Mesothelial cell of epicardium (in vitro differentiated cells): ENCODE measurements at regions not wholly inside any gene's neighbourhood (a gene's known extent, or its start where the extent isn't known, plus 50 kb on each side); places are given as distances from the start of the nearest gene placed in this dataset.

Source experiments
- DNase-seq, 2 experiments: peaks; one replicate each; pipeline ENCODE4 v3.0.0; 2021; ENCODE audit warnings: low spot score in 2 of 2; ENCODE audit not compliant: unreplicated experiment in 2 of 2
- H3K27ac Mint-ChIP-seq: 2 replicates; pipeline ENCODE4 v1.8.0; 2021; ENCODE audit warnings: mixed read lengths
- H3K27me3 Mint-ChIP-seq: 2 replicates; pipeline ENCODE4 v1.8.0; 2021; ENCODE audit warnings: low read depth, mixed read lengths
- H3K36me3 Mint-ChIP-seq: 2 replicates; pipeline ENCODE4 v1.8.0; 2021; ENCODE audit warnings: mixed read lengths
- H3K4me1 Mint-ChIP-seq: 2 replicates; pipeline ENCODE4 v1.8.0; 2021; ENCODE audit warnings: mixed read lengths
- H3K4me3 Mint-ChIP-seq: 2 replicates; pipeline ENCODE4 v1.8.0; 2021; ENCODE audit warnings: mild to moderate bottlenecking, moderate library complexity, mixed read lengths
- H3K9me3 Mint-ChIP-seq: 2 replicates; pipeline ENCODE4 v1.8.0; 2021; ENCODE audit warnings: mixed read lengths
- TF ChIP-seq, protein P1 (sequence below): fragments of 200-600 bp; sonication (generic); IDR thresholded peaks from one replicate; pipeline ENCODE4 v1.5.0; 2021; ENCODE audit warnings: antibody characterized with exemption; ENCODE audit not compliant: unreplicated experiment

DNA sequence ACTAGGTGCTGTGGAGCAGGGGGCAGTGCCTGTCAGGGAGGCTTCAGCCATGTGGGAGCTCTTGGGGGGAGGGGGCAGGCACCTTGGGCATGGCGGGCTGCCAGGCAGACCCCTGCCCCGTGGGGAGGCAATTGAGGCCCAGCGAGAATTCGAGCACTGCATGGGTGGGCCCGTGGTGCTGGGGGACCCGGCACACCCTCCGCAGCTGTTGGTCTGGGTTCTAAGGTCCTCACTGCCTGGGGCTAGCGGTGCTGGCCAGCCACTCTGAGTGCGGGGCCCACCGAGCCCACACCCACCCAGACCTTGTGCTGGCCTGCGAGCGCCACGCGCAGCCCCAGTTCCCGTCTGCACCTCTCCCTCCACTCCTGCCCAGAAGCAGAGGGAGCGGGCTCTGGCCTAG, 835.5 kb upstream of the CNTN5 start:
- no peak for DNase-seq
- Mint-ChIP-seq H3K27ac (no peak overlapping the region), H3K4me1 (peaks cover 15% of the 10 kb centered on the region), H3K4me3 (no peak overlapping the region), H3K27me3 (no peaks in the 10 kb centered on the region), H3K9me3 (peaks cover 9% of the 10 kb centered on the region), H3K36me3 (peaks cover 5% of the 10 kb centered on the region)
- TF ChIP-seq, protein P1, sequence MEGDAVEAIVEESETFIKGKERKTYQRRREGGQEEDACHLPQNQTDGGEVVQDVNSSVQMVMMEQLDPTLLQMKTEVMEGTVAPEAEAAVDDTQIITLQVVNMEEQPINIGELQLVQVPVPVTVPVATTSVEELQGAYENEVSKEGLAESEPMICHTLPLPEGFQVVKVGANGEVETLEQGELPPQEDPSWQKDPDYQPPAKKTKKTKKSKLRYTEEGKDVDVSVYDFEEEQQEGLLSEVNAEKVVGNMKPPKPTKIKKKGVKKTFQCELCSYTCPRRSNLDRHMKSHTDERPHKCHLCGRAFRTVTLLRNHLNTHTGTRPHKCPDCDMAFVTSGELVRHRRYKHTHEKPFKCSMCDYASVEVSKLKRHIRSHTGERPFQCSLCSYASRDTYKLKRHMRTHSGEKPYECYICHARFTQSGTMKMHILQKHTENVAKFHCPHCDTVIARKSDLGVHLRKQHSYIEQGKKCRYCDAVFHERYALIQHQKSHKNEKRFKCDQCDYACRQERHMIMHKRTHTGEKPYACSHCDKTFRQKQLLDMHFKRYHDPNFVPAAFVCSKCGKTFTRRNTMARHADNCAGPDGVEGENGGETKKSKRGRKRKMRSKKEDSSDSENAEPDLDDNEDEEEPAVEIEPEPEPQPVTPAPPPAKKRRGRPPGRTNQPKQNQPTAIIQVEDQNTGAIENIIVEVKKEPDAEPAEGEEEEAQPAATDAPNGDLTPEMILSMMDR: no peak

DNA sequence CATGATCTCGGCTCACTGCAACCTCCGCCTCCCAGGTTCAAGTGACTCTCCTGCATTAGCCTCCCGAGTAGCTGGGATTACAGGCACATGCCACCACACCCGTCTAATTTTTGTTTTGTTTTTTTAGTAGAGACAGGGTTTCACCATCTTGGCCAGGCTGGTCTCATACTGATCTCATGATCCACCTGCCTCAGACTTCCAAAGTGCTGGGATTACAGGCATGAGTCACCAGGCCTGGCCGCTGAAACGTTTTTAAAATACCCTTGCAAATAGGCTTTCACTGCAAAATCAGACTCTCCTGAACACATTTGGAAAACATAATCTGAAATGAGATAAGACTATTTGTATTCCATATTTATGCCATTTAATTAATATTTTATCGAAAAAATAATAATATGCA, 826.1 kb upstream of the CNTN5 start:
- no peaks in the 10 kb centered on the region for H3K27me3 Mint-ChIP-seq

DNA sequence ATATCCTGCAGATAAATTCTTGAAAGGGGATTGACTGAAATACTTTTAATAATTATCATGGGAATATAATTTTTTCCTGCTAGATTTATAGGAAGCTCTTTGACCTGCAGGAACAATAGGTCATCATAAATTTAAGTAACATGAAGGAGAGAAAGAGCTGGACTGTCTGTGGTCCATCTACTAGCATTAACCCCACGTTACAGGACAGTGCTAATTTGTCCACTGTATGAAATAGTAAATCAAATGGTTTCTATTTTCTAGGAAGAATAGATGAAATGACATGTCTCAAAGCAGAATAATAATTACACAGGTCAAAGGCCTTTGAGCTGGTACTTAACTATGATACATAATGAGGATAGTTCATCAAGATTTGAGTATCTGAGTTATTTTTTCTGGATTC, 825.4 kb upstream of the CNTN5 start:
- Mint-ChIP-seq H3K27ac (no peak overlapping the region), H3K4me3 (no peak overlapping the region), H3K36me3 (no peaks in the 10 kb centered on the region), H3K4me1 (peaks cover 9% of the 10 kb centered on the region), H3K27me3 (no peaks in the 10 kb centered on the region), H3K9me3 (no peaks in the 10 kb centered on the region)
- TF ChIP-seq, protein P1: no peak
- no peak for DNase-seq

More for the DNA sequence above, 826.1 kb upstream of the CNTN5 start:
- no peak overlapping the region for H3K4me3 Mint-ChIP-seq
- H3K9me3 Mint-ChIP-seq: no peaks in the 10 kb centered on the region
- H3K36me3 Mint-ChIP-seq: no peaks in the 10 kb centered on the region
- no peak overlapping the region for H3K27ac Mint-ChIP-seq
- no peak for DNase-seq
- peaks cover 9% of the 10 kb centered on the region for H3K4me1 Mint-ChIP-seq
- TF ChIP-seq, protein P1: no peak

DNA sequence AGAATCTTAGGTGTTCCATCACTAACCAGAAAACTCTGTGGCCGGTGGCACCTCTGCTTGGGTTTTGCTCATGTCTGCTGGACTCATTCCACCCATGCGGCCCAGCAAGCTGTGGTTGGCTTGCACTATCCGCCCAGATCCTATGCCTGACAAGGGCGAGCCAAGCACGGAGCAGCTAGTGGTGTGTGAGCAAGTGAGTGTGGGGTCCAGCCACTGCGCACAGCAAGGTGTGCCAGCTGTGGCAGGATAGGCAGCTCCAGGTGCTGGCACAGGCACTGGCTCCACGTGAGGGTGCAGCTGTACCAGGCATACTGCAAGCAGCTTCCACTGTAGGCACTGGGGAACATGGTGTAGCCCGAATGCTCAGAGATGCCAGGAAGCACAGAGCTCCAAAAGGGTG, 813.7 kb upstream of the CNTN5 start:
- peaks cover 40% of the 10 kb centered on the region for H3K9me3 Mint-ChIP-seq
- H3K36me3 Mint-ChIP-seq: peaks cover 3% of the 10 kb centered on the region
- no peak for DNase-seq
- no peaks in the 10 kb centered on the region for H3K4me1 Mint-ChIP-seq
- no peaks in the 10 kb centered on the region for H3K27me3 Mint-ChIP-seq
- TF ChIP-seq, protein P1: no peak
- H3K4me3 Mint-ChIP-seq: no peak overlapping the region
- H3K27ac Mint-ChIP-seq: no peak overlapping the region

DNA sequence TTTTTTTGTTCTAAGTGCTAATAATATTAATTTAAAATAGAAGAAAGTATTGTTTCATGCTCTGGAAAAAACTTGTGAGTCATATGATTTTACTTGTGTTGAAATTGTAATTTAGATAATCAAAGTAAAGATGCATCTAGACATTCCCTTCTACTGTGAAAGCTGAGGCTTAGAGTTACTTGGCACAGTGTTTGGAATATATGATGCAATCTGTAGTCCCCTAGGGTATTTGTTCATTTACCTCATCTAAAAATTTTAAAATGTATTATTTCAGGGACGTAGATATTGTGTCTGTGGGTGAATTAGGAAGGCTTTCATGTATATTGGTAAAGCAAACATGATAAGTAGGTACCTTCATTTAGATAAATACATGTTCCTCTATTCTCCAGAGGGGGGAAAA, 793.5 kb upstream of the CNTN5 start:
- H3K4me1 Mint-ChIP-seq: peaks cover 4% of the 10 kb centered on the region
- no peaks in the 10 kb centered on the region for H3K36me3 Mint-ChIP-seq
- peaks cover 9% of the 10 kb centered on the region for H3K9me3 Mint-ChIP-seq
- TF ChIP-seq, protein P1: no peak
- no peak overlapping the region for H3K27ac Mint-ChIP-seq
- H3K4me3 Mint-ChIP-seq: no peak overlapping the region
- H3K27me3 Mint-ChIP-seq: no peaks in the 10 kb centered on the region
- no peak for DNase-seq

DNA sequence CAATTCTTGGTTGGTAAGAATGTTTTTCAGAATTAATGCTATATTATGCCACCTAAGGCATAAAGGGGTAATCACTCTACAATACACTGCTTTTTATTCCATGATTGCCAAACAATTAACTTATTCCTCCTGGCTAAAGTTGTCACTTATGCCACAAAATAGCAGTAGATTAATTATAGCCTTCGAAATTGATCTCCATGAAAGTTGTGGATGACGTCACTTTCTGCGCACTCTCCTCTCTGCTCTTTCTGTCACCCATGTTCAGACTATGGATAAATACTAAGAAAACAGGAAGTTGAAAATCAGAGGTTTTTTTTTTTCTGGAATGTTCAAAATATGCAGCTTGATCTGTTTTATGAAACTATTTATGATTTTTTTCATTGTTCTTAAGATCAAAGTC, 790.1 kb upstream of the CNTN5 start:
- DNase-seq: no peak
- Mint-ChIP-seq H3K4me3 (no peak overlapping the region), H3K4me1 (peaks cover 5% of the 10 kb centered on the region), H3K27ac (no peak overlapping the region), H3K36me3 (no peaks in the 10 kb centered on the region), H3K9me3 (peaks cover 4% of the 10 kb centered on the region), H3K27me3 (no peaks in the 10 kb centered on the region)
- TF ChIP-seq, protein P1: no peak
